ENCODE measurements at regions not wholly inside any gene's neighbourhood (a gene's known extent, or its start where the extent isn't known, plus 50 kb on each side); places are given as distances from the start of the nearest gene placed in this dataset.

DNA sequence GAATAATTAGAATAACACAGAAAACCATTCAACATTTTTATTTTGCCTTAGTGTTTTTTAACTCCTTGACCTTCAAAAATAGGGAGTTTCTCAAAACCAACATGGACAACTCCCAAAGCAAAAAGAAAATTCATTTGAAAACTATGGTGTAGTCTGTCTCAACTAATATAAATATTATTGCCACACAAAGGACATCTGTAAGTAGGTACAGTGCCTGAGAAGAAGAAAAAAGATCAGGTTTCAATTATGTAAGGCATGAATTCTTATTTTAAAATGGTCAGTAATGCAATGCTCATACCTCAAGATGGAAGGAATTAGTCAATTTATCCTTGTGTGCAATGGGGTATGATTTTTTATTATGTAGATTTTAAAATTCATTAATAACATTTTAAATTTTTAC lies 109.6 kb upstream of the CNTLN start:
- Histone ChIP-seq H2BK20ac (ENCODE audit: low read length) (no peak overlapping the region), H2AK5ac (ENCODE audit: low read depth, low read length) (no peak overlapping the region), H3K27me3 (replicated peaks in 1 of 4; ENCODE audit: control insufficient read depth in 3 of 4, extremely low read depth in 1 of 4, insufficient read depth in 3 of 4, low read length in 3 of 4) (no peaks in the 10 kb centered on the region), H3K36me3 (ENCODE audit: control insufficient read depth in 2 of 4, insufficient read depth in 4 of 4, low read length in 3 of 4) (no peaks in the 10 kb centered on the region), H3K27ac (ENCODE audit: low read depth, low read length) (no peak overlapping the region), H3K4me3 (ENCODE audit: extremely low read depth in 1 of 4, insufficient read depth in 2 of 4, low read depth in 3 of 4, low read length in 4 of 4) (no peak overlapping the region), H3K18ac (ENCODE audit: extremely low read depth, low read length) (no peak overlapping the region), H2AFZ (ENCODE audit: low read length) (no peak overlapping the region), H3K9ac (replicated peaks in 1 of 4; ENCODE audit: extremely low read depth in 1 of 4, low read depth in 3 of 4, low read length in 3 of 4) (no peak overlapping the region), H3K9me3 (ENCODE audit: insufficient read depth in 2 of 2, low read depth in 1 of 2, low read length in 1 of 2) (no peaks in the 10 kb centered on the region), H3K14ac (ENCODE audit: insufficient read length) (no peak overlapping the region), H4K5ac (ENCODE audit: insufficient read length, low read depth, low read length) (no peak overlapping the region), H4K20me1 (replicated peaks in 1 of 2; ENCODE audit: control insufficient read depth in 1 of 2, insufficient read depth in 2 of 2, low read length in 2 of 2) (no peaks in the 10 kb centered on the region), H4K91ac (replicated peaks; ENCODE audit: insufficient read length, low read length) (no peak overlapping the region), H3K4ac (replicated peaks; ENCODE audit: insufficient read length, low read depth, low read length) (no peak overlapping the region), H3K23me2 (ENCODE audit: low read depth, low read length) (no peaks in the 10 kb centered on the region), H2BK5ac (ENCODE audit: low read depth, low read length) (no peak overlapping the region), H3K56ac (replicated peaks; ENCODE audit: insufficient read length, low read depth, low read length) (no peak overlapping the region), H3K79me1 (ENCODE audit: low read depth, low read length) (no peaks in the 10 kb centered on the region), H2BK12ac (ENCODE audit: low read depth, low read length) (no peak overlapping the region), H2BK120ac (replicated peaks; ENCODE audit: low read depth, low read length) (no peak overlapping the region), H3K4me2 (ENCODE audit: insufficient read depth in 1 of 2, low read depth in 2 of 2, low read length in 2 of 2) (no peak overlapping the region), H3K79me2 (ENCODE audit: control insufficient read depth in 1 of 2, insufficient read depth in 2 of 2, low read length in 2 of 2) (no peaks in the 10 kb centered on the region), H3K23ac (ENCODE audit: insufficient read length) (no peak overlapping the region), H2BK15ac (ENCODE audit: low read length) (no peak overlapping the region), H3K4me1 (replicated peaks in 1 of 4; ENCODE audit: control insufficient read depth in 3 of 4, insufficient read depth in 4 of 4, low read length in 3 of 4) (no peaks in the 10 kb centered on the region), H4K8ac (ENCODE audit: extremely low read depth, insufficient read depth, low read length) (no peak overlapping the region)
- DNase-seq (ENCODE audit: low read depth in 1 of 2, low spot score in 2 of 2) = no peak
- no peak for FAIRE-seq
- ChIA-PET POLR2A (ENCODE audit: partially characterized antibody) (no interaction called here), CTCF (ENCODE audit: partially characterized antibody) (no interaction called here)
- no peak for TF ChIP-seq CBX8 (IDR thresholded peaks at IDR 0.05; ENCODE audit: borderline replicate concordance, low read depth, low read length)
- TF ChIP-seq RAD21 (IDR thresholded peaks at IDR 0.05 in 1 of 2, conservative IDR thresholded peaks at IDR 0.05 in 1 of 2; ENCODE audit: low read depth in 2 of 2, low read length in 2 of 2) = no peak
- no peak for TF ChIP-seq KDM5A (IDR thresholded peaks at IDR 0.05; ENCODE audit: low read length)
- no peak for TF ChIP-seq SP2 (IDR thresholded peaks at IDR 0.05; ENCODE audit: low read length)
- no peak for TF ChIP-seq KDM1A (IDR thresholded peaks at IDR 0.05; ENCODE audit: borderline replicate concordance, low read length)
- no peak for TF ChIP-seq TAF7 (optimal IDR thresholded peaks at IDR 0.05; ENCODE audit: borderline replicate concordance, low read depth, low read length)
- TF ChIP-seq CTBP2 (IDR thresholded peaks at IDR 0.05; ENCODE audit: borderline replicate concordance, insufficient read depth, insufficient read length, low read length) = no peak
- TF ChIP-seq CHD1 (IDR thresholded peaks at IDR 0.05; ENCODE audit: low read depth, low read length) = no peak

Measured in H1 (cell line).